Small intestine (tissue), 7 donors: ENCODE measurements at regions not wholly inside any gene's neighbourhood (a gene's known extent, or its start where the extent isn't known, plus 50 kb on each side); places are given as distances from the start of the nearest gene placed in this dataset.
"Not testable (repeated sequence)": the region's sequence is repeated elsewhere in the genome, so short reads cannot be mapped to it uniquely, and the experiment has no call there.

Experiments used
- DNase-seq, 2 donors: peaks; one replicate each; pipeline versions ENCODE4 v3.0.0 to v3.0.0-alpha.2; 2013
- FAIRE-seq: peaks from 2 replicates; lab custom pipeline; 2012; peaks lifted over from hg19 to GRCh38; lab: Jason Lieb, UNC
- H3K27ac ChIP-seq, 3 donors: one replicate each; pipeline ENCODE4 v1.5.1; 2013; ENCODE audit warnings: low read length in 2 of 3, mild to moderate bottlenecking in 2 of 3, control low read depth in 1 of 3, inconsistent platforms in 1 of 3, low read depth in 1 of 3, moderate library complexity in 1 of 3
- H3K27me3 ChIP-seq, 3 donors: one replicate each; pipeline ENCODE4 v1.6.1; 2013; ENCODE audit warnings: low read length in 3 of 3, inconsistent platforms in 1 of 3; ENCODE audit not compliant: control insufficient read depth in 3 of 3, insufficient read depth in 3 of 3
- H3K36me3 ChIP-seq, 3 donors: one replicate each; pipeline ENCODE4 v1.6.1; 2013; ENCODE audit warnings: low read length in 3 of 3, inconsistent platforms in 1 of 3, low read depth in 1 of 3, mild to moderate bottlenecking in 1 of 3, moderate library complexity in 1 of 3; ENCODE audit not compliant: control insufficient read depth in 3 of 3, insufficient read depth in 2 of 3
- H3K4me1 ChIP-seq, 3 donors: one replicate each; pipeline ENCODE4 v1.6.1; 2013; ENCODE audit warnings: low read length in 2 of 3, inconsistent platforms in 1 of 3, low read depth in 1 of 3, mild to moderate bottlenecking in 1 of 3, moderate library complexity in 1 of 3; ENCODE audit not compliant: control insufficient read depth in 3 of 3, insufficient read depth in 2 of 3
- H3K4me3 ChIP-seq, 3 donors: one replicate each; pipeline ENCODE4 v1.5.1; 2013; ENCODE audit warnings: low read length in 3 of 3, control low read depth in 1 of 3, inconsistent platforms in 1 of 3, low read depth in 1 of 3, mild to moderate bottlenecking in 1 of 3, moderate library complexity in 1 of 3
- H3K9me3 ChIP-seq, 2 donors: one replicate each; pipeline ENCODE4 v1.6.1; 2013; ENCODE audit warnings: low read depth in 1 of 2, low read length in 1 of 2; ENCODE audit not compliant: control insufficient read depth in 2 of 2, insufficient read depth in 1 of 2
- WGBS, 3 donors: extraction: QIAGEN DNeasy Blood & Tissue Kit; methylation state at CpG; one replicate each; pipeline ENCODE4 v1.1.7; 2013; 5-methylcytosine and 5-hydroxymethylcytosine counted together
- donor health status: healthy with polysubstance abuse.
- donor health status: control.
- donor health status: control.
- donor health status: Bipolar disorder and iron deficiency.
- donor health status: healthy.

- H3K36me3 ChIP-seq, H3K27ac ChIP-seq, H3K27me3 ChIP-seq, DNase-seq, H3K9me3 ChIP-seq, H3K4me3 ChIP-seq, FAIRE-seq: not testable (repeated sequence)
- peaks cover 0 to 24% (median 2%) of the 10 kb centered on the region in 3 donors for H3K4me1 ChIP-seq
- WGBS, 3 donors, result 92 to 95% (median 93%) methylated on average over 3 of the region's 3 CpGs
Observed at GRCh38 chr6:134763575-134763974, 186.3 kb downstream of the ALDH8A1 start.

GRCh38 chr6:134758621-134759020 lies 191.3 kb downstream of the ALDH8A1 start:
- H3K27ac ChIP-seq, result peak overlapping the region; percentile 7 to 75 (median 72)
- FAIRE-seq (no peak), DNase-seq (peak; percentile 25 to 78)
- H3K36me3 ChIP-seq, result no peaks in the 10 kb centered on the region
- whole genome bisulfite sequencing, 3 donors, result 17 to 58% (median 41%) methylated on average over 4 of the region's 4 CpGs
- H3K4me3 ChIP-seq, result no peak overlapping the region
- H3K27me3 ChIP-seq, result no peaks in the 10 kb centered on the region
- peaks cover 0 to 3% of the 10 kb centered on the region in 2 donors for H3K9me3 ChIP-seq
- H3K4me1 ChIP-seq, result peaks cover 0 to 17% (median 4%) of the 10 kb centered on the region in 3 donors

- FAIRE-seq (no peak), DNase-seq (peak; percentile 60 to 87)
- WGBS, 3 donors, result 4 to 66% (median 52%) methylated on average over 1 of the region's 1 CpG
- Histone ChIP-seq H3K9me3 (no peaks in the 10 kb centered on the region), H3K36me3 (no peaks in the 10 kb centered on the region), H3K27ac (peak overlapping the region; percentile 7 to 75 (median 72)), H3K27me3 (no peaks in the 10 kb centered on the region), H3K4me1 (peaks cover 0 to 19% (median 4%) of the 10 kb centered on the region in 3 donors), H3K4me3 (no peak overlapping the region)
Observed at GRCh38 chr6:134757911-134758361, 192.0 kb downstream of the ALDH8A1 start.

- no peak for DNase-seq
- Histone ChIP-seq H3K4me3 (no peak overlapping the region), H3K27ac (no peak overlapping the region), H3K36me3 (no peaks in the 10 kb centered on the region), H3K4me1 (peaks cover 0 to 17% (median 4%) of the 10 kb centered on the region in 3 donors), H3K9me3 (no peaks in the 10 kb centered on the region), H3K27me3 (no peaks in the 10 kb centered on the region)
- 89 to 96% (median 91%) methylated on average over 2 of the region's 2 CpGs for WGBS, 3 donors
- no peak for FAIRE-seq
Observed at GRCh38 chr6:134756374-134757025, 193.4 kb downstream of the ALDH8A1 start.

- no peaks in the 10 kb centered on the region for H3K36me3 ChIP-seq
- FAIRE-seq (no peak), DNase-seq (no peak)
- WGBS, 3 donors, result 77 to 80% (median 79%) methylated on average over 4 of the region's 4 CpGs
- H3K27me3 ChIP-seq, result no peaks in the 10 kb centered on the region
- peaks cover 0 to 17% (median 4%) of the 10 kb centered on the region in 3 donors for H3K4me1 ChIP-seq
- no peak overlapping the region for H3K4me3 ChIP-seq
- no peaks in the 10 kb centered on the region for H3K9me3 ChIP-seq
- H3K27ac ChIP-seq, result no peak overlapping the region
Observed at GRCh38 chr6:134754013-134754690, 195.7 kb downstream of the ALDH8A1 start.

- no peaks in the 10 kb centered on the region for H3K9me3 ChIP-seq
- 5 to 37% (median 20%) methylated on average over 4 of the region's 4 CpGs for WGBS, 3 donors
- peak overlapping the region in 1 of 3 donors; percentile 30 for H3K27ac ChIP-seq
- FAIRE-seq (no peak), DNase-seq (peak; percentile 27 to 75)
- H3K4me1 ChIP-seq, result peaks cover 0 to 8% (median 0%) of the 10 kb centered on the region in 3 donors
- H3K36me3 ChIP-seq, result no peaks in the 10 kb centered on the region
- no peaks in the 10 kb centered on the region for H3K27me3 ChIP-seq
- H3K4me3 ChIP-seq, result no peak overlapping the region
Observed at GRCh38 chr6:134753001-134753400, 196.9 kb downstream of the ALDH8A1 start.

- DNase-seq (no peak), FAIRE-seq (no peak)
- H3K9me3 ChIP-seq, result no peaks in the 10 kb centered on the region
- H3K36me3 ChIP-seq, result no peaks in the 10 kb centered on the region
- H3K27me3 ChIP-seq, result no peaks in the 10 kb centered on the region
- no peak overlapping the region for H3K27ac ChIP-seq
- H3K4me1 ChIP-seq, result peaks cover 0 to 3% (median 0%) of the 10 kb centered on the region in 3 donors
- WGBS, 3 donors, result 58 to 66% (median 62%) methylated on average over 5 of the region's 5 CpGs
- H3K4me3 ChIP-seq, result no peak overlapping the region
Observed at GRCh38 chr6:134752445-134752844, 197.5 kb downstream of the ALDH8A1 start.

- no peak for FAIRE-seq
- Histone ChIP-seq H3K27ac (no peak overlapping the region), H3K4me3 (no peak overlapping the region), H3K4me1 (peaks cover 0 to 5% (median 0%) of the 10 kb centered on the region in 3 donors), H3K27me3 (no peaks in the 10 kb centered on the region), H3K36me3 (no peaks in the 10 kb centered on the region), H3K9me3 (no peaks in the 10 kb centered on the region)
- no peak for DNase-seq
Observed at GRCh38 chr6:134750669-134751068, 199.2 kb downstream of the ALDH8A1 start.
